Inferior parietal cortex (tissue), 1 donor: ENCODE measurements at regions not wholly inside any gene's neighbourhood (a gene's known extent, or its start where the extent isn't known, plus 50 kb on each side); places are given as distances from the start of the nearest gene placed in this dataset.
A peak's percentile ranks its signal among the peaks of the same experiment; 100 is the strongest.
"Not testable (repeated sequence)": the region's sequence is repeated elsewhere in the genome, so short reads cannot be mapped to it uniquely, and the experiment has no call there.

ENCODE experiments used
- DNase-seq: peaks from one replicate; pipeline ENCODE4 v3.0.0-alpha.2; 2016; ENCODE audit errors: extremely low spot score

GRCh38 chr6:79431537-79431933 lies 105.7 kb downstream of the LCA5 start:
- peak; percentile 8 for DNase-seq

GRCh38 chr6:79430913-79431536 lies 106.2 kb downstream of the LCA5 start:
- peak; percentile 25 for DNase-seq

DNA sequence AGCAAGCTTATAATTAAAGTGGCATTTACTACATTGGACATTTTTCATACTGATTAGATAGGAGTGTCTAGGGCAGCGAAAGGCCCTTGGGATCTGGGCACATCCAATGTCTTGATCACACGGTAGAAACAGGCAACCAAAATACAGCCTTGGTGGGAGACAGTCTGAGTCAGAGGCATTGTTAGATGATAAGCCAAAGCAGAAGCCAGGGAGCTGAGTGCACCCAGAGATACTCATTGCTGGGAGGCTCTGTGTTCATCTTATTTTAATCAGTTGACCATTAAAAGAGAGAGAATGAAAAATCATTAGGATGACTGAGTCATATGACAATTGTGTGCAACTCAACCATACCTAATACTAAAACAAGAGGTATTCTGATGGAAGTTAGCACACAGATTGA lies 109.5 kb downstream of the LCA5 start:
- DNase-seq: no peak

- peak; percentile 9 for DNase-seq
These were observed 110.5 kb downstream of the LCA5 start for GRCh38 chr6:79426625-79427278.

GRCh38 chr6:79425589-79426311 lies 111.5 kb downstream of the LCA5 start:
- DNase-seq: peak; percentile 12

DNA sequence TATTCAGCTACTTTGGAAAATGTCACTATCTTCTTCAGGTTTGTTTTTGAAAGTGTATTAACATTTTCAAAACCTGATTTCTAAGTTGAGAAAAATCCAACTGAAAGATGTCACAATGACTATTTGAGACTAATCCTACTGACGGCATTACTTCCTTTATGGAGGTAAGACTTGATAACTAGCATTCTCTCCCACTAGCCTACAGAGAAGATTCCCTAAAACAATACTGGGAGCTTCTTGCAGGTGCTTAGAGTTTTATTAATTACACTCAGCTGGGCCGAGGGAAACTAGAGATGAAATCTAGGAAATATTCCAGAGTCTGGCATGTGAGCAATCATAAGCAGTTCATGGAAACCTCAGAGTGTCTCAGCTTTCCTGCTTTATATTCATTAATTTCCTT lies 114.0 kb downstream of the LCA5 start:
- peak; percentile 64 for DNase-seq

DNA sequence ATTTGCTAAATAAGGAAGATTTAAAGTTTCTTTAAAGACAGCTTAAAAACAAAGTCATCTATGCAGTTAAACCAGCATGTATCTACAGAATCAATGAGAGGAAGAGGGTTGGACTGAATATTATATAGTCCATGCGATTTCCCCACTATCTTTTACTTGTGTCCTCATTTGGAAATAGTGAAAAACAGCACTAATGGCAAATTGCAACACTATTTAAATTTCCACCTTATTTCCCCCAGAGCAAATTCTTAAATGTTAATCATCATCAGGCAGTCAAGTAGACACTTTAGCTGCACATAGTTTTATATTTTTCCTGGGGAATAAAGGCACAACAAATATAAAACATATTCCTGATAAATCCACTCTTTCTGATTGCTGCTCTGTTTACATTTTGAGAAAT lies 114.6 kb downstream of the LCA5 start:
- DNase-seq: peak; percentile 46

- peak; percentile 89 for DNase-seq
These were observed 115.3 kb downstream of the LCA5 start for GRCh38 chr6:79421707-79422484.

GRCh38 chr6:79421001-79421411 lies 116.2 kb downstream of the LCA5 start:
- peak; percentile 59 for DNase-seq

GRCh38 chr6:79420054-79420453 lies 117.2 kb downstream of the LCA5 start:
- DNase-seq: peak; percentile 79

DNA sequence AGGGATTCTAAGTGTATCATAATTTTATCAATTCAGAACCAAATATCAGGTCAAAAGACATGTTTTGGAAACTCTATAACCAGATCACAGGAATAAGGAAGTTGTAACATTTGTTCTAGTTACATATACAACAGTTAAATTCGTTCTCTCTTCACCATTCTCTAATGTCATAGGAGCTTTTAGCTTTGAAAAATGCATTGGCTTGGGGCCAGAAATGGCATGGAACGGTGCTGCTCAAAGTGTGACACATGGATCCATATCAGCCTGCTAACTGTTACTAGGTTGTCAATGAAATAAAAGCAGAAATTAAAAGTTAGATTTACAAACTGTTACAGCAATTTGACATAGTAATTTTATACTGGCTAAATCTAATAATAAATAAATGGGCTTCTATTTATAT lies 120.3 kb downstream of the LCA5 start:
- DNase-seq: no peak

- peak; percentile 36 for DNase-seq
These were observed 123.6 kb downstream of the LCA5 start for GRCh38 chr6:79413562-79414002.

GRCh38 chr6:79410806-79411205 lies 126.4 kb downstream of the LCA5 start:
- peak; percentile 13 for DNase-seq

DNA sequence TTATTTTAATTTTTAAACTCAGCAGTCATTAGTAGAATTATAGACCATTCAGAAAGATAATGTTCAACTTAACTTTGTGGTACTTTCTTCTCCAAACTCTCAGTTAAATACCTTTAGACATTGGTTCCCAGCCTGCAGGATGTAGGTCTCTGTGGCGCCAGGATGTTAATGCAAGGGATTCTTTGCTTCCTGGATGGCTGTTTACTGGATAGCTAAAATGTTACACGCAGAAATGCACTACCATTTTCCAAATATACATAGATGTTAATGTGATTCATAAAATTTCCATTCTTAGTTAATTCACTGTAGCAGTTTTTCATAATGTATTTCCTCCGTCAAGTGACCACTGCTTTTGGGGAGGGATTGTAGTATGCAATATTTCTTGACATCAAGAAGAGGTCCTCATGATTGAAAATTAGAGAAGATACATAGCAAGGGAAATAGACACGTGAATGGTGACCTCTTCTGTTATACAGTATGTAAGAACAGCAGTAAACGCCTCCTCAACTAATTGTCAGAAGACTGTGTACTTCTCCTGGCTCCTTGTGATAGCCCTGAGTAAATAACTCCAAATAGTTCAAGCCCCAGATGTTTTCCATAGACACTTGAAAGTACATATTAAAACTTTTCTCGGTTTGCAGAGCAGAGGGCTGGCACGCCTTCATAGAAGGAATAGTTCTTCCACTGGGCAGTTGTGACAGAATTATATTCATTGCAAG lies 128.8 kb downstream of the LCA5 start:
- no peak for DNase-seq

DNA sequence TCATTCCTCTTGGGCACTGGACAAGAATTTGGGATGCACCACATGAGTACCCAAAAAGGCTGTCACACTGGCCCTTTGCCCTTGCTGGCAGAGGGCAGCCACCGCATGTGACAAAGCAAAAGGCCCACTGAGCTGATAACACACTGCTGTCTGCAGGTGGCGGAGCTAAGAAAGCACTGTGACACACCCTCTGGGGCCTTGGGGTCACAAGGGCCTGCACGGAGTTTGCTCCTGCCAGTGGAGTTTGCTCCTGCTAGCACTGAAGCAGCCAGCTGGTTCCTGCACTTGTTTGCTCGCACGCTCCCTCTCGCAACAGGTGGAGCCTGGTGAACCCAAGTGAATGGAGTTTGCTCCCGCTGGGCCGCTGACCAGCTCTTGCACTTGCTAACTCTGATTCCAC lies 132.6 kb downstream of the LCA5 start:
- no peak for DNase-seq

- DNase-seq: no peak
These were observed 133.0 kb downstream of the LCA5 start for GRCh38 chr6:79404261-79404660.

- DNase-seq: no peak
These were observed 133.7 kb downstream of the LCA5 start for GRCh38 chr6:79403563-79403962.

DNA sequence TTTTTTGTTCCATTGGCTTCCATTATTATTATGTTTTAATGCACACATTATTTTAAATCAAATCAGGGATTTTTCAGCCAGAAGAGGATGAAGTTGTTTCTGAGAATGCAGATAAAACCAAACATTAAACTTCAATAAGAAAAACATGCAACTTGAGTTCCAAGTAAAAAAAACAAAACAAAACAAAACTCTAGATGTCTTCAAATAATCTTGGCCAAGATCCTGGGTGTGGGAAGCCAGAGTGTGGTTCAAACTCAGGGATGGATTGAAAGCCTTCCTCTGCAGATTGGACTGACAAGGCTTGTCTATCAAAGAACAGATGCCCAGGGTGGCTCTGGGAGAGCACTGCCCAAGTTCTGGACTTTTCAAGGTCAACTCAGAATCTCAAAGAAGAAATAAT lies 134.1 kb downstream of the LCA5 start:
- no peak for DNase-seq

- no peak for DNase-seq
These were observed 137.7 kb downstream of the LCA5 start for GRCh38 chr6:79399499-79399898.

GRCh38 chr6:79398617-79399016 lies 138.6 kb downstream of the LCA5 start:
- not testable (repeated sequence) for DNase-seq

DNA sequence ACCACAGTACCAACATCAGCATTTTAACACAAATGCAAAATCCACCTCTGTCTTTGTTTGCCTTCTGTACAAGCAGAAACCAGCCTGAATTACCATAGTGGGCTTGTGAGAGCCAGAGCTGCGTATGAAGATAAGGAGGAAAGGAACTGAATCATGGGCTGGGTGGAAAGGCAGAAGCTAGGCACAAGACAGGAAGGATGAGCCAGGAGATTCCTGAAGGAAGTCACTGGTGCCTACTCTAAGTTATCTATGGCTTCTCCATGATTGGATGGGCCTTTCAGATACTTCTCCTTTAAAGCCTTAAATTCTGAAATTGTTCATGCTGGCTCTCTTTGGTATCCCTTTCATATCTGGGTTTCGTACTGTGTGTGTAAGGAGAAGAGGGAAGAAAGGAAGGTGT lies 140.6 kb downstream of the LCA5 start:
- DNase-seq: no peak

DNA sequence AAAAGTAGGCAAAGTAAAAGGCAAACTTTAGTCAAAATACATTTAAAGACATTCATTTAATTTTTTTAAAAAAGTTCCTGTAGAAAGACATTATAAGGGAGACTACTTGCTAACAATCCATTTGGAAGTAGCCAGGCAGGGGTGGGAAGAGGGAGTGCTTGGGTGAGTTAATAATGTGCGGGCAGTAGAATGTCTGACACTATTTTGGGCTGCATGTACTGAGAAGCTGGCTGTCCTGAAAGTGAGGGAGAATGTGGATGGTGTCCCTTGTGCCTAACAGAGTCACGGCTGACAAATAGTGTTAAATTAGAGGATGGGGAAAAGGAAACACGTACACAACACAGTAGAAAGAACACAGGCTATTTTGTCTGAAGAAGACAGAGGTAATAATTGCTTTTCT lies 142.5 kb downstream of the LCA5 start:
- no peak for DNase-seq
